AG09319 (cell line): ENCODE measurements at regions not wholly inside any gene's neighbourhood (a gene's known extent, or its start where the extent isn't known, plus 50 kb on each side); places are given as distances from the start of the nearest gene placed in this dataset.

Source experiments
- DNase-seq: peaks from one replicate; pipeline ENCODE4 v3.0.0-alpha.2; 2010; ENCODE audit warnings: low read depth; ENCODE audit errors: extremely low read depth
- TF ChIP-seq, protein P1 (sequence below): IDR thresholded peaks from 2 replicates; pipeline ENCODE4 v1.5.1; 2011; ENCODE audit warnings: low read depth, mild to moderate bottlenecking, inconsistent platforms, low read length, moderate library complexity

DNA sequence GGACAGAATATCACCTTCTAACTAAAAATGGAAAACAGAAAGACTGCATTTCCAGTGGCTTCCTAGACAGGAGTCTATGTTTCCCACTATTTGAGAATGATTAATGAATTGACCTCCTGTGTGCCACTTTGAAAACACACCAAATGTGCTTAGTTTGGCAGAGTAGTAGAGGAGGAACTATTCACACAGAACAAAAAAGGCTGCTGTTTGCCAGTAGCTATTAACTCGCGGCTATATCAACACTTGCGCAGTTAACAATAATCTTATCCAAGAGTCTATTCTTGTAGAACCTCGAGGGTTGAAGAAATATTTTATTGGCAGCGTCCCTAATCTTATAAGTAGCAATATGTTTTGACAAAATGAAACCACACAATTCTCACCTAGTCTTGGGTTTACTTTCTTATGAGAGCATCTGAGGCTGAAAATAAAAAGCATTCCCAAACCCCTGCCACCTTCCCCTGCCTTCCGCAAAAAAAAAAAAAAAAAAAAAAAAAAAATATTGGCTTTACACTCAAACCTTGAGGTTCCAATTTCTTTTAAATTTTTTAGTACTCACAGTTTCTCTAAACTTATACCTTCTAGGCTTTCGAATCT lies 127.3 kb upstream of the FLRT2 start:
- DNase-seq = no peak
- TF ChIP-seq, protein P1, sequence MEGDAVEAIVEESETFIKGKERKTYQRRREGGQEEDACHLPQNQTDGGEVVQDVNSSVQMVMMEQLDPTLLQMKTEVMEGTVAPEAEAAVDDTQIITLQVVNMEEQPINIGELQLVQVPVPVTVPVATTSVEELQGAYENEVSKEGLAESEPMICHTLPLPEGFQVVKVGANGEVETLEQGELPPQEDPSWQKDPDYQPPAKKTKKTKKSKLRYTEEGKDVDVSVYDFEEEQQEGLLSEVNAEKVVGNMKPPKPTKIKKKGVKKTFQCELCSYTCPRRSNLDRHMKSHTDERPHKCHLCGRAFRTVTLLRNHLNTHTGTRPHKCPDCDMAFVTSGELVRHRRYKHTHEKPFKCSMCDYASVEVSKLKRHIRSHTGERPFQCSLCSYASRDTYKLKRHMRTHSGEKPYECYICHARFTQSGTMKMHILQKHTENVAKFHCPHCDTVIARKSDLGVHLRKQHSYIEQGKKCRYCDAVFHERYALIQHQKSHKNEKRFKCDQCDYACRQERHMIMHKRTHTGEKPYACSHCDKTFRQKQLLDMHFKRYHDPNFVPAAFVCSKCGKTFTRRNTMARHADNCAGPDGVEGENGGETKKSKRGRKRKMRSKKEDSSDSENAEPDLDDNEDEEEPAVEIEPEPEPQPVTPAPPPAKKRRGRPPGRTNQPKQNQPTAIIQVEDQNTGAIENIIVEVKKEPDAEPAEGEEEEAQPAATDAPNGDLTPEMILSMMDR = no peak

DNA sequence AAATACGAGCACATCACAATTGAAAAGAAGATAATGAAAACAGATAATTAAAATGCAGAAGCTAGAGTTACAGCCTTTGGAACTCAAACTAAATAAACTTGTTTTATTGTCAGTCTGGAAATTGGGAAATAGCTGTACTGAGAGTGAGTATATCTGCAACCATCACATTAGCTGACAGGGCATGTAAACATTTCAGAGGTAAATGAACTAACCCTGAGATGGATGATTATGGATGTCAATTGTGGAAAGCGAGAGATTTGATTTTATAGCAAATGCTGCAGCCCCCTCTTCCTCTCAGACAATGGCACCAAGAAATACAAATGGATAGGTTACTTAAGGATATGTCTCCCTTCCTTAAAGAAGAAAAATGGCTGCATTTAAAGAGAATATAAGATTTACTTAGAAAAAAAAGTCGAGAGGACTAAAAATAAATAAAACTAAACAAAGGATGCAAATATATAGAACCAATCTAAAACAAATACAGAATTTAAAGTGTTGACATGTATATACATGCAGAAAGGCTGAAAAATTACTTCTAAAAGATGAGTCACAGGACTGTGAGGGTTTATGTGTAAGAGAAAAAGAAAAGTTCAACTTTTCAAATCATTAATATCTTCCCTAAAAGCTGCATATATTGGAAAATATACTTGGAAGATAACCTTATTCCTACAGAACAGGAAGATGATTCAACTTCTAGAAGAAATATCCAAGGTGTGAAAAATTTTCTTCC lies 120.3 kb upstream of the FLRT2 start:
- TF ChIP-seq, protein P1 = no peak
- no peak for DNase-seq

DNA sequence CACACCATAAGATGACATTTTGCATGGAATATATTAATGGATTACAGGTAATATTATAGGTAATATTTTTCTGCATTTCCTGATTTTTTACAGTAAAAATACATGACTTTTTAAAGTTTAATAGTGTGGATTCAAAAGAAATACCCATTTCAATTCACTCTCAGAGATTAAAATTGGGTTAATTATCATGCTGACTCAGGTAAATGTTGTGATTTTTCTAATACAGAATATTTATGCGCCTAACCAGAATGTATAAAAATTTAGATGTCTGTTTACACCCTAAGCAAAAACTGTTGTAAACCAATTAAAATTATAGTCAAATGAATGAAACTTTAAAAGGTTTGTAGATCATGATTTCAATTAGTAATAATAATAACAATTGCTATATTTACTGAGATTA lies 117.2 kb upstream of the FLRT2 start:
- no peak for DNase-seq
- TF ChIP-seq, protein P1 = no peak

DNA sequence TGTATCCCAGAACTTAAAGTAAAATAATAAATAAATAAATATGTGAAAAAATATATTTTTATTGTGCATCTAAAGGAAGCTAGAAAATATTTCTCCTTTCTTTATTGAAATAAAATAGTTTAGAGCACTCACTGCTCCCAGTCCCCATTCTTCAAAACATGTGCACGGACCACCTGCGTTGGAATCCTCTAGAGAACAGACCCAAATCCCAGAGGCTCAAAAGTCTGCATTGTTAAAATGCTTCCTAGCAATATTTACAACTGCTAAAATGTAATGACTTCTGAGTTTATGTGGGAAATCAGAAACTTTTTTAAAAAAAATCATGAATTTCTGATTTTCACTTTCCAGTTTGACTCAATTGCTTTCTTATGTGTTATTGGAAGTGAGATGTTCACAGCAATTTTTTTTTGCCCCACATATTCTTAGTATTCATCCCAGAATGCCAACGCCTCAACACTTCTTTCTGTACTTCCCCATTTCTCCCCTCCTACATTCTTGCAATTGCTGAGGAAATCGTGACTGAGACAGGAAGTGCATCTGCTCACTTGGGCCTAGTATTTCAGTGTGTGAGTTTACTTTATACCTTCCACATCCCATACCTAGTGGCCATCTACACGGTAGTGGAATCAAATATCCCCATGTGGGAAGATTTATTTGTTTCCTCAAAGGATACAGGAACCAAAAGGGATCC lies 116.0 kb upstream of the FLRT2 start:
- TF ChIP-seq, protein P1 = no peak
- DNase-seq = no peak

DNA sequence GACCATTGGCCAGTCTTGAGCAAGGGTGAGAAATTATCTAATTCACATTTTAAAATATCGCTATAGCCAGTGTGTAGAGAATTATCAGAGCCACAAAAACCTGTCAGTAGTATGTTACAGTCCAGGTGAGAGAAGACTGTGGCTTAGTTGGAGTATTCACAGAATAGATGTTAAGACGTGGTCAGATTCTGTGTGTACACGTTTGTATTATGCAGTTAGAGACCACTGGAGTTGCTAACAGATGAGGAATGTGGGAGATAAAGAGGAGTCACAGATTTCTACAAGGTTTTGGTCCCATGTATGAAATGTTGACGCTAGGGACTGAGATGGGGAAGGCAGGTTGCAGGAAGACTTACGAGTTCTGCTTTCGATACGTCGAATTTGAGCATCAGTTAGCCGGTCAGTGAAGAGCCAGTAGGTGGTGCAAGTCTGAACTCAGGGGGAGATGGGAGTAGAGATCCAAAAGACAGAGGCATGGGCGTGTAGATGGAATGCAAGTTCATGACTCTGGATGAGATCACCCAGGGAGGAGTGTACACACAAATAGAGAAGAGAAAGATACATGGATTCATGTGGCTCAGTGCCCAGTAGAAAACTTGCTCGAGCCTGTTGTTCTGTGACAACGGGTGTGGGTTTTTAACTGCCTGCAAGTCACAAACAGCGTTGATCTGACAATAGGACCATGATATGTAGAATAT lies 114.8 kb upstream of the FLRT2 start:
- peak; percentile 61 for DNase-seq
- TF ChIP-seq, protein P1 = peak; percentile 47

DNA sequence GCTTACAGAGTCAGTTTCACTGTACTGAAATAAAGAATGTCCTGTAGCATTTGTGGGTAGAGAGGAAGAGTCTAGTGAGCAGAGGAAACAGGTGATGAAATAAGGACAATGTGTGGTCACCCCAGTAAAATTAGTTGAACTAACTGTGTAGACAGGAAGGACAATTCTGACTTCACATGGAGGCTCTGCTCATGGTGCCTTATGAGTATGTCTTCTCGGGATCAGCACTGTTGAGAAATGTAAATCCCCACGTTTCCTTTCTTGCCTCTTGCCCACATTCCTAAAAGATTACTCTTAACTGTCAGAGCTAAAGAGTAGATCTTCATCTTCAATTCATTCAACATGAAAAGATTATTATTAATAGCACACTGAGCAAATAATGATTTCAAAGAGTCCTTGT lies 113.2 kb upstream of the FLRT2 start:
- TF ChIP-seq, protein P1 = no peak
- no peak for DNase-seq
